GM19452 (cell line): ENCODE measurements at regions not wholly inside any gene's neighbourhood (a gene's known extent, or its start where the extent isn't known, plus 50 kb on each side); places are given as distances from the start of the nearest gene placed in this dataset.
A peak's percentile ranks its signal among the peaks of the same experiment; 100 is the strongest.
"Not testable (repeated sequence)": the region's sequence is repeated elsewhere in the genome, so short reads cannot be mapped to it uniquely, and the experiment has no call there.

ENCODE experiments used
- ATAC-seq: cut with Tn5 transposase; IDR thresholded peaks from one replicate; pipeline ENCODE4 v1.9.1; 2021; ENCODE audit not compliant: unreplicated experiment

GRCh38 chr3:20517316-20517715 is 331.3 kb upstream of the SGO1 start:
- not testable (repeated sequence) for ATAC-seq

GRCh38 chr3:20516311-20516710 is 330.3 kb upstream of the SGO1 start:
- no peak for ATAC-seq

GRCh38 chr3:20515834-20516233 is 329.8 kb upstream of the SGO1 start:
- ATAC-seq: no peak

GRCh38 chr3:20511863-20512505 is 326.0 kb upstream of the SGO1 start:
- peak; percentile 92 for ATAC-seq

GRCh38 chr3:20510396-20510795 is 324.4 kb upstream of the SGO1 start:
- no peak for ATAC-seq

- ATAC-seq: no peak
Observed at GRCh38 chr3:20503394-20504082, 317.5 kb upstream of the SGO1 start.

GRCh38 chr3:20490996-20491395 is 305.0 kb upstream of the SGO1 start:
- no peak for ATAC-seq

GRCh38 chr3:20488151-20488550 is 302.1 kb upstream of the SGO1 start:
- ATAC-seq: no peak

- ATAC-seq: no peak
Observed at GRCh38 chr3:20484126-20484525, 298.1 kb upstream of the SGO1 start.

GRCh38 chr3:20482350-20482749 is 296.3 kb upstream of the SGO1 start:
- ATAC-seq: no peak

- no peak for ATAC-seq
Observed at GRCh38 chr3:20480786-20481365, 294.9 kb upstream of the SGO1 start.

GRCh38 chr3:20478436-20478835 is 292.4 kb upstream of the SGO1 start:
- ATAC-seq: no peak

- not testable (repeated sequence) for ATAC-seq
Observed at GRCh38 chr3:20464237-20464636, 278.2 kb upstream of the SGO1 start.

GRCh38 chr3:20462723-20463122 is 276.7 kb upstream of the SGO1 start:
- no peak for ATAC-seq

- no peak for ATAC-seq
Observed at GRCh38 chr3:20462226-20462625, 276.2 kb upstream of the SGO1 start.

- no peak for ATAC-seq
Observed at GRCh38 chr3:20458994-20459716, 273.1 kb upstream of the SGO1 start.

- no peak for ATAC-seq
Observed at GRCh38 chr3:20456511-20456910, 270.5 kb upstream of the SGO1 start.

GRCh38 chr3:20451170-20451569 is 265.2 kb upstream of the SGO1 start:
- no peak for ATAC-seq

GRCh38 chr3:20450611-20451010 is 264.6 kb upstream of the SGO1 start:
- no peak for ATAC-seq

- ATAC-seq: no peak
Observed at GRCh38 chr3:20442846-20443245, 256.8 kb upstream of the SGO1 start.

GRCh38 chr3:20427268-20427667 is 241.3 kb upstream of the SGO1 start:
- ATAC-seq: not testable (repeated sequence)

GRCh38 chr3:20425138-20425537 is 239.1 kb upstream of the SGO1 start:
- ATAC-seq: no peak
